HCT116 (cell line): ENCODE measurements at regions not wholly inside any gene's neighbourhood (a gene's known extent, or its start where the extent isn't known, plus 50 kb on each side); places are given as distances from the start of the nearest gene placed in this dataset.

ENCODE experiments used
- ATAC-seq: fragments of 200-7000 bp; cut with Tn5 transposase; 2 replicates; pipeline ENCODE4 v1.9.1; 2020; ENCODE audit warnings: mild to moderate bottlenecking, moderate library complexity
- BruUV-seq: library from RNA; stranded (reverse); fragments of 400-500 nt; replicated peaks from 2 replicates; lab custom pipeline; 2021; lab: Mats Ljungman, UMichigan
- CTCF ChIA-PET: fragments of 300-600 bp; sonication (Branson Sonifier 250); formaldehyde crosslinking; loops from one replicate; lab custom pipeline; 2021; ENCODE audit warnings: antibody characterized with exemption; lab: Charles Lee
- POLR2A ChIA-PET: fragments of 300-600, 350-600 bp; sonication (Branson Sonifier 250); formaldehyde crosslinking; loops from one replicate; lab custom pipeline; 2021; ENCODE audit warnings: antibody characterized with exemption; lab: Charles Lee
- RAD21 ChIA-PET, 2 experiments: fragments of 300-600 bp; sonication (Branson Sonifier 250); formaldehyde crosslinking; loops; one replicate each; lab custom pipeline; 2023; ENCODE audit warnings: low total read pairs in 2 of 2; ENCODE audit not compliant: uncharacterized antibody in 2 of 2, unreplicated experiment in 2 of 2, low non-redundant PET in 1 of 2; lab: Charles Lee
- DNase-seq: peaks from one replicate; pipeline ENCODE4 v3.0.0-alpha.2; 2010; ENCODE audit warnings: low read depth, low spot score
- H2AFZ ChIP-seq: fragments of 200-600 bp; shearing (Covaris generic), sonication (generic); 2 replicates; pipeline ENCODE4 v1.6.1; 2017; ENCODE audit warnings: low read depth, mixed run types, mixed read lengths, antibody characterized with exemption, low read length; ENCODE audit not compliant: poor library complexity, severe bottlenecking
- H3K27ac ChIP-seq: 2 replicates; pipeline ENCODE4 v1.5.1; 2012; ENCODE audit warnings: low read depth, low read length
- H3K27me3 ChIP-seq: fragments of 200-600 bp; sonication (generic); 2 replicates; pipeline ENCODE4 v1.6.1; 2016; ENCODE audit warnings: mixed run types, low read length, mixed read lengths; ENCODE audit not compliant: insufficient read depth
- H3K36me3 ChIP-seq, 2 experiments: fragments of 200-500 bp in 1 of 2; fragments of 200-600 bp in 1 of 2; sonication (Bioruptor generic) in 1 of 2; sonication (generic) in 1 of 2; 2 replicates each; pipeline versions ENCODE4 v1.5.1 to v1.6.1; 2014 to 2016; ENCODE audit warnings: low read length in 2 of 2, inconsistent platforms in 1 of 2, mixed read lengths in 1 of 2, mixed run types in 1 of 2; ENCODE audit not compliant: insufficient read depth in 2 of 2, control insufficient read depth in 1 of 2
- H3K4me1 ChIP-seq, 2 experiments: fragments of 200-600 bp in 1 of 2; sonication (generic) in 1 of 2; 2 replicates each; pipeline versions ENCODE4 v1.5.1 to v1.6.1; 2012 to 2017; ENCODE audit warnings: low read length in 2 of 2, inconsistent platforms in 1 of 2, mild to moderate bottlenecking in 1 of 2, mixed read lengths in 1 of 2, mixed run types in 1 of 2, moderate library complexity in 1 of 2; ENCODE audit not compliant: insufficient read depth in 2 of 2, control insufficient read depth in 1 of 2
- H3K4me2 ChIP-seq: fragments of 200-600 bp; sonication (generic); 2 replicates; pipeline ENCODE4 v1.6.1; 2017; ENCODE audit warnings: mixed run types, low read length, mixed read lengths
- H3K4me3 ChIP-seq, 2 experiments: fragments of 200-600 bp in 1 of 2; sonication (generic) in 1 of 2; replicated peaks in 1 of 2; 2 replicates each; pipeline ENCODE4 v1.5.1; 2011 to 2016; ENCODE audit warnings: low read length in 2 of 2, control low read depth in 1 of 2, low read depth in 1 of 2, mild to moderate bottlenecking in 1 of 2, mixed read lengths in 1 of 2, mixed run types in 1 of 2
- H3K79me2 ChIP-seq: fragments of 200-600 bp; sonication (generic); 2 replicates; pipeline ENCODE4 v1.6.1; 2017; ENCODE audit warnings: mild to moderate bottlenecking, mixed run types, low read length, moderate library complexity, mixed read lengths; ENCODE audit not compliant: insufficient read depth
- H3K9ac ChIP-seq: fragments of 200-600 bp; sonication (generic); 2 replicates; pipeline ENCODE4 v1.6.1; 2016; ENCODE audit warnings: low read length, mixed read lengths
- H3K9me2 ChIP-seq: fragments of 200-600 bp; sonication (generic), shearing (Covaris generic); 2 replicates; pipeline ENCODE4 v1.6.1; 2017; ENCODE audit warnings: mixed run types, mild to moderate bottlenecking, moderate library complexity; ENCODE audit not compliant: insufficient read depth
- H3K9me3 ChIP-seq, 2 experiments: fragments of 200-500 bp in 1 of 2; fragments of 200-600 bp in 1 of 2; sonication (Bioruptor generic) in 1 of 2; sonication (generic) in 1 of 2; 2 replicates each; pipeline ENCODE4 v1.6.1; 2014 to 2017; ENCODE audit warnings: low read length in 2 of 2, mixed read lengths in 2 of 2, inconsistent platforms in 1 of 2, low read depth in 1 of 2, mild to moderate bottlenecking in 1 of 2, mixed run types in 1 of 2, moderate library complexity in 1 of 2; ENCODE audit not compliant: control insufficient read depth in 1 of 2, insufficient read depth in 1 of 2
- H4K20me1 ChIP-seq: fragments of 200-600 bp; sonication (generic), shearing (Covaris generic); 2 replicates; pipeline ENCODE4 v1.6.1; 2017; ENCODE audit warnings: mixed run types, mild to moderate bottlenecking, moderate library complexity; ENCODE audit not compliant: insufficient read depth
- ATF3 ChIP-seq: IDR thresholded peaks from 2 replicates; pipeline ENCODE4 v1.6.1; 2012
- CBX3 ChIP-seq: IDR thresholded peaks from 2 replicates; pipeline ENCODE4 v1.6.1; 2012; ENCODE audit warnings: low read depth
- CTCF ChIP-seq, 3 experiments: fragments of 200-600 bp in 1 of 3; sonication (generic) in 1 of 3; IDR thresholded peaks in 2 of 3; conservative IDR thresholded peaks in 1 of 3; 2 replicates each; pipeline ENCODE4 v1.5.1; 2012 to 2017; ENCODE audit warnings: low read depth in 2 of 3, low read length in 2 of 3, antibody characterized with exemption in 1 of 3, borderline replicate concordance in 1 of 3, control low read depth in 1 of 3, mild to moderate bottlenecking in 1 of 3, mixed read lengths in 1 of 3, mixed run types in 1 of 3, moderate library complexity in 1 of 3; ENCODE audit not compliant: insufficient read depth in 1 of 3
- EZH2 ChIP-seq: fragments of 200-600 bp; sonication (generic); IDR thresholded peaks from 2 replicates; pipeline ENCODE4 v1.6.1; 2017; ENCODE audit warnings: antibody characterized with exemption, mixed run types
- JUND ChIP-seq: IDR thresholded peaks from 2 replicates; pipeline ENCODE4 v1.6.1; 2012
- POLR2A ChIP-seq: IDR thresholded peaks from 2 replicates; pipeline ENCODE4 v1.7.0; 2011; ENCODE audit warnings: borderline replicate concordance; ENCODE audit not compliant: insufficient read depth, insufficient read length; ENCODE audit errors: extremely low read depth
- RAD21 ChIP-seq: IDR thresholded peaks from 2 replicates; pipeline ENCODE4 v1.6.1; 2012; ENCODE audit warnings: low read depth, mild to moderate bottlenecking
- SP1 ChIP-seq: IDR thresholded peaks from 2 replicates; pipeline ENCODE4 v1.6.1; 2012; ENCODE audit warnings: low read depth
- SRF ChIP-seq: IDR thresholded peaks from 2 replicates; pipeline ENCODE4 v1.6.1; 2012; ENCODE audit warnings: low read depth
- YY1 ChIP-seq: IDR thresholded peaks from 2 replicates; pipeline ENCODE4 v1.6.1; 2011; ENCODE audit warnings: low read length, low read depth, moderate library complexity, mild to moderate bottlenecking; ENCODE audit not compliant: insufficient replicate concordance; ENCODE audit errors: extremely low read depth
- ZNF274 ChIP-seq: fragments of 200-500 bp; sonication (Bioruptor generic); IDR thresholded peaks from 2 replicates; pipeline ENCODE4 v1.6.1; 2014; ENCODE audit warnings: mild to moderate bottlenecking, low read depth, low read length, inconsistent platforms
- intact Hi-C: fragments of 100-400 bp; cut with micrococcal nuclease; formaldehyde crosslinking; loops from 2 replicates; pipeline ENCODE4 v1.10.0; 2022

- H3K36me3 ChIP-seq, result no peaks in the 10 kb centered on the region
- CTCF ChIA-PET, result interaction anchor here (1.0 kb wide), 1 partner anchor 431 kb away, joined by 3 read pairs; no protein-coding TSS in a partner anchor
- no peak for DNase-seq
- BruUV-seq, result no TSS peak
- no peaks in the 10 kb centered on the region for H3K9me3 ChIP-seq
- no peaks in the 10 kb centered on the region for H3K27me3 ChIP-seq
- no peak overlapping the region for H3K4me3 ChIP-seq
- POLR2A ChIA-PET, result no interaction called here
- RAD21 ChIA-PET, result no interaction called here
- no peaks in the 10 kb centered on the region for H3K79me2 ChIP-seq
- H3K27ac ChIP-seq, result no peak overlapping the region
- TF ChIP-seq ATF3 (no peak), SRF (no peak), ZNF274 (no peak), POLR2A (no peak), YY1 (no peak), CBX3 (no peak), JUND (no peak)
- ATAC-seq, result no peak
- H3K4me2 ChIP-seq, result no peak overlapping the region
- H2AFZ ChIP-seq, result no peak overlapping the region
- H3K9ac ChIP-seq, result no peak overlapping the region
- H3K9me2 ChIP-seq, result no peaks in the 10 kb centered on the region
- H4K20me1 ChIP-seq, result no peaks in the 10 kb centered on the region
- intact Hi-C loops, result no loop called here
- H3K4me1 ChIP-seq, result peaks cover 0 to 11% of the 10 kb centered on the region in 2 experiments; a peak in 2 of 4 replicates
These were observed 375.5 kb downstream of the VRK1 start for GRCh38 chr14:97172644-97173043.

GRCh38 chr14:97177016-97177415, 379.8 kb downstream of the VRK1 start:
- peak overlapping the region; percentile 91 for H2AFZ ChIP-seq

More at GRCh38 chr14:97177016-97177415, 379.8 kb downstream of the VRK1 start:
- POLR2A ChIA-PET, result no interaction called here
- RAD21 ChIA-PET, result interaction anchor here in 1 of 2 experiments (0.6 kb wide), 2 partner anchors 75 to 408 kb away, joined by 3 read pairs; no protein-coding TSS in a partner anchor
- no peaks in the 10 kb centered on the region for H3K9me2 ChIP-seq
- intact Hi-C loops, result loop anchor here (1.0 to 2.0 kb wide), 2 partner anchors 96 to 408 kb away; no protein-coding TSS in a partner anchor
- CTCF ChIA-PET, result interaction anchor here (0.6 to 1.5 kb wide), 5 partner anchors 8 to 121 kb away, joined by 3 to 6 read pairs (median 4); no protein-coding TSS in a partner anchor
- no peaks in the 10 kb centered on the region for H3K27me3 ChIP-seq
- no peaks in the 10 kb centered on the region for H3K36me3 ChIP-seq
- ATAC-seq (peak; percentile 69), DNase-seq (peak; percentile 69)
- H3K27ac ChIP-seq, result no peak overlapping the region
- no peak overlapping the region for H3K9ac ChIP-seq
- no peaks in the 10 kb centered on the region for H4K20me1 ChIP-seq
- TF ChIP-seq RAD21 (peak; percentile 77), ZNF274 (no peak), SP1 (0 out of 2 replicates have a peak, but pooled peaks have one; percentile 7), EZH2 (no peak), CTCF (IDR thresholded peaks at IDR 0.05 in 2 of 3, conservative IDR thresholded peaks at IDR 0.05 in 1 of 3; ENCODE audit: borderline replicate concordance in 1 of 3, insufficient read depth in 1 of 3, low read depth in 2 of 3, low read length in 2 of 3) (peak; percentile 53 to 66 (median 60)), YY1 (no peak), POLR2A (no peak), JUND (no peak)
- peak overlapping the region; percentile 36 for H3K4me2 ChIP-seq
- no peaks in the 10 kb centered on the region for H3K9me3 ChIP-seq
- no peaks in the 10 kb centered on the region for H3K79me2 ChIP-seq
- H3K4me1 ChIP-seq, result peaks cover 17 to 51% of the 10 kb centered on the region in 2 experiments
- BruUV-seq, result no TSS peak
- no peak overlapping the region for H3K4me3 ChIP-seq
